ENCODE measurements at regions not wholly inside any gene's neighbourhood (a gene's known extent, or its start where the extent isn't known, plus 50 kb on each side); places are given as distances from the start of the nearest gene placed in this dataset.

GRCh38 chr22:49068861-49069500, 758.7 kb downstream of the BRD1 start:
- TF ChIP-seq CTCF (IDR thresholded peaks at IDR 0.05) (no peak), POLR2A (IDR thresholded peaks at IDR 0.05) (no peak), POLR2AphosphoS5 (IDR thresholded peaks at IDR 0.05) (no peak), EP300 (IDR thresholded peaks at IDR 0.05) (no peak)
